ENCODE measurements at regions not wholly inside any gene's neighbourhood (a gene's known extent, or its start where the extent isn't known, plus 50 kb on each side); places are given as distances from the start of the nearest gene placed in this dataset.
"Not testable (repeated sequence)": the region's sequence is repeated elsewhere in the genome, so short reads cannot be mapped to it uniquely, and the experiment has no call there.

DNA sequence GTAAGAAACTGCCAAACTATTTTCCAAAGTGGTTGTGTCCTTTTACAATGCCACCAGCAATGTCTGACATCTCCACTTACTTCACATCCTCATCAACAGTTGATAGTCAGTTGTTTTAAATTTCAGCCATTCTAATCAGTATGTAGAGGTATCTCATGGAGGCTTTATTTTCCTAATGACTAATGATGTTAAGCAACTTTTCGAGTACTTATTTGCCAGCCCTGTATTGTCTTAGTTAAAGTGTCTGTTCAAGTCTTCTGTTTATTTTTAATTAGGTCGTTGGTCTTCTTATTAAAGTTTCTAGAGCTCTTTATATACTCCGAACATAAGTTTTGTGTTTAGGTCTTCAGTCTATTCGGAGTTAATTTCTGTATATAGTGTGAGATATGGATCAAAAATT is 54.9 kb upstream of the NBPF12 start:
- 85 to 86% methylated on average over 4 of the region's 4 CpGs for WGBS, 2 donors

DNA sequence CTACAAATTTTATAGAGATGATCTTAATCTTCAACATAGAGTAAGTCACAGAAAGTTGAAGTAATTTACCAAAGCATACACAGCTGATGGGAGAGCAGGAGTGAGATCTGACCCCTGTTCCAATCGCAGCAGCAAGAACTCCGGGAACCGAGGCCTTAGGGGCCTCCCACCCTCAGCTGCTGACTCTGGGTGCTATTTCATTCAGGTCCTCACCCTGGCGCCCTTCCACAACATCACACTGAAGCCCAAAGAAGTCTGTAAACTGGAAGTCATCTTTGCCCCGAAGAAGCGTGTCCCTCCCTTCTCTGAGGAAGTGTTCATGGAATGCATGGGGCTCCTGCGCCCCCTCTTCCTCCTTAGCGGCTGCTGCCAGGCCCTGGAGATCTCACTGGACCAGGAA is 57.0 kb upstream of the NBPF12 start:
- WGBS, 2 donors = 48 to 93% methylated on average over 3 to 5 of the region's 8 CpGs
- H3K4me3 ChIP-seq; H3K4me1 ChIP-seq; intact Hi-C loops (cut with DNase I); ATAC-seq; H3K27me3 ChIP-seq; DNase-seq; H3K9me3 ChIP-seq; H3K36me3 ChIP-seq; H3K27ac ChIP-seq: not testable (repeated sequence)

More for the DNA sequence above, 54.9 kb upstream of the NBPF12 start:
- intact Hi-C loops (cut with DNase I); H3K36me3 ChIP-seq; DNase-seq; H3K4me1 ChIP-seq; H3K4me3 ChIP-seq; H3K27ac ChIP-seq; ATAC-seq; H3K27me3 ChIP-seq; H3K9me3 ChIP-seq: not testable (repeated sequence)

DNA sequence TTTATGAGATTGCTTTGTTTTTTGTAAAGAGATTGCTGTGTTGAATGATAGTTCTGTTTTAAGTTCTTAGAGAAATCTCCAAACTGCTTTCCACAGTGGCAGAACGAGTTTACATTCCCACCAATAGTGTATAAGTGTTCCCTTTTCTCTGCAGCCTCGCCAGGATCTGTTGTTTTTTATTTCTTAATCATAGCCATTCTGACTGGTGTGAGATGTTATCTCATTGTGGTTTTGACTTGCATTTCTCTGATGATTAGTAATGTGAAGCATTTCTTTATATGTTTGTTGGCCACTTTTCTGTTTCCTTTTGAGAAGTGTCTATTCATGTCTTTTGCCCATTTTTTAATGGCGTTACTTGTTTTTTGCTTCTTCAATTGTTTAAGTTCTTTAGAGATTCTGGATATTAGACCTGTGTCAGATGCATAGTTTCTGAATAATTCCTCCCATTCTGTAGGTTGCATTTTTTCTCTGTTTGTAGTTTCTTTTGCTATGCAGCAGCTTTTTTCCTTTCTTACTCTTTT is 74.3 kb upstream of the NBPF12 start:
- H3K9me3 ChIP-seq; DNase-seq; intact Hi-C loops (cut with DNase I); H3K27me3 ChIP-seq; H3K36me3 ChIP-seq; H3K4me3 ChIP-seq; ATAC-seq; H3K27ac ChIP-seq; H3K4me1 ChIP-seq: not testable (repeated sequence)
- 69% methylated on average over 3 of the region's 3 CpGs for WGBS, 2 donors

DNA sequence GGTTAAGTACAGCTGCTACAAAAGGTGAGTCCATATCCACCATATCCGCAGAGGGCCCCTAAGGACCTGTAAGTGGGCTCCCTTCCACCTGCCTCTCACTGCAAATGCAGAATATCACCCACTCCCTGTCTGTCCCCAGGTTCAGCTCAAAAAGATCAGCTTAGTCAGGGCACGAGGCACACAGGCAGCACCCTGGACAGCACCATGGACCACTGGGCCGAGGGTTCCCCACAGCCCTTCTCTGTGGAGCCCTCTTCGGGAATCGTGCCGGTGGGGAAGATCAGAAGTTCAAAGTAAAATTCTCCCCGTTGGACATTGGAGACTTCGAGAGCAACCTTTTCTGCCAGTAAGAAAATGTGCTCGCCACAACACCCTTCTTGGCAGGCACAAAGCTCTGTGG is 85.0 kb upstream of the NBPF12 start:
- H3K27ac ChIP-seq; ATAC-seq; H3K27me3 ChIP-seq; H3K9me3 ChIP-seq; intact Hi-C loops (cut with DNase I); H3K4me1 ChIP-seq; H3K4me3 ChIP-seq; DNase-seq; H3K36me3 ChIP-seq: not testable (repeated sequence)
- WGBS, 2 donors = 41 to 50% methylated on average over 7 of the region's 9 CpGs

DNA sequence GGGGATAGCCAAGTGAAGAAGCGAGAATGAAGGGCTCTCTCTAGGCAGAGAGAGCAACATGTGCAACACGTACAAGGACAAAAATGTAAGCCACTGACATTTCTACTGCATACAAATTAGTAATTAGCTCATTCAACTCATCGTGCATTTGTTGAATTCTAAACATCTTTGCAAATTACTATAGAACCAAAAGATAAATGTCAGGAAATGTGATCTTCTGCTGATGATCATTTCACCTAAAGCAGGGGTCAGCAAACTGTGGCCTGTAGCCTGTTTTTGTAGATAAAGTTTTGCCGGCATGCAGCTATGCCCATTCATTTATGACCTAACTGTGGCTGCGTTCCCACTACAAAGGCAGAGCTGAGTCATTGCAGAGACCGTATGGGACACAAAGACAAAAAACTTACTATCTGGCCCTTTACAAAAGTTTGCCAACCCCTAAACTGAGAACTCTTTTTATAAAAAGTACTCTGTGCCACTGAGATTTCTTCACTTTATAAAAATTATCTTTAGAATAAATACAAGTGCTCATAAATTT is 87.7 kb upstream of the NBPF12 start:
- ATAC-seq; intact Hi-C loops (cut with DNase I); H3K4me1 ChIP-seq; H3K27ac ChIP-seq; H3K36me3 ChIP-seq; H3K27me3 ChIP-seq; H3K9me3 ChIP-seq; H3K4me3 ChIP-seq; DNase-seq: not testable (repeated sequence)
- WGBS, 2 donors = 43 to 51% methylated on average over 6 of the region's 6 CpGs

DNA sequence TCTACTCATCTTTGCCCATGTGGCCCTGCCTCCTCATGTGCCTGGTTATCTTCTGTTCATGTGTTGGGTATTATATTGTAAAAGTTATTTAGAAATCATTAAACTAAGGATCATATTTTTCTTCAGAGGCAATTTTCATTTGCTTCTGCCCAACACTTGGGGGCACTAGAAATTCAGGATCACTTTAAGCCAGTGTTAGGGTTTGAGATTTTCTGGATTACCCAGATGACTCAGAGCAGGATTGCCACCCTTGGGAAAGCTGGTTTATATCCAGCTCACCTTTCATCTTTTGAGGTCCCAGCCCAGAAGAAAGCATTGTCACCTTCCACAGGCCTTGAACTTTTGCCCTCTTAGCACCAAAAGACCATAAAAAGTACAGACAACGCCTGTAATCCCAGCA is 99.4 kb upstream of the NBPF12 start:
- WGBS, 2 donors = no CpG with 5 or more reads among the region's 1 CpG
- H3K4me3 ChIP-seq; intact Hi-C loops (cut with DNase I); H3K27me3 ChIP-seq; H3K27ac ChIP-seq; H3K36me3 ChIP-seq; H3K9me3 ChIP-seq; ATAC-seq; H3K4me1 ChIP-seq; DNase-seq: not testable (repeated sequence)

DNA sequence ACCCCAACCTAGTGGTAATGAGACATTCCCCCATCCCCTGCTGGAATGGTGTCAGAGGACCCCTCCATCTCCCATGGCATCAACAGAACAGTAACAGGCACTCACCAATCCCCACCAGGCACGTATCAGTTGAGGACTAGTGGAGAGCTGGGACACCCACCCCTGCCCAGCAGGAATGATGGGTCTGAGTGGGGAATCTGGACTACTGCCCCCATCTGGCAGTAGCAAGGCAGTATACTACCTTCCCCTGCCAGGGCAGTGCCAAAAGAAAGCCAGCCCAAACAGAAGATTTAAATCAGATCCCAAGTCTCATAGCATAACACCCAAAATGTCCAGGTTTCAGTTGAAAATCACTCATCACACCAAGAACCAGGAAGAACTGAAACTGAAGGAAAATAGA is 111.2 kb upstream of the NBPF12 start:
- H3K4me3 ChIP-seq; DNase-seq; H3K27me3 ChIP-seq; H3K4me1 ChIP-seq; H3K9me3 ChIP-seq; ATAC-seq; H3K27ac ChIP-seq; H3K36me3 ChIP-seq; intact Hi-C loops (cut with DNase I): not testable (repeated sequence)
- no CpG with 5 or more reads among the region's 1 CpG for WGBS, 2 donors

DNA sequence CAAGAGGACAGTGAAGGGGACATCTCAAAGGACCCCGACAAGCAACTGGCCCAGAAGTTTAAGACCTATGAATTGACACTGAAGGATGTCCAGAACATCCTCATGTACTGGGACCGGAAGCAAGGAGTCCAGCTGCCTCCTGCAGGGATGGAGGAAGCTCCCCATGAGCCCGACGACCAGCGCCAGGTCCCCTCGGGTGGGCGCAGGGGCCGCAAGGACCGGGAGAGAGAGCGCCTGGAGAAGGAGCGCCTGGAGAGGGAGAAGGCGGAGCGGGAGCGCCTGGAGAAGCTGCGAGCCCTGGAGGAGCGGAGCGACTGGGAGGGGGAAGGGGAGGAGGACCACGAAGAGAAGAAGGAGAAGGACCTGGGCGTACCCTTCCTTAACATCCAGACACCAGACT is 143.9 kb upstream of the NBPF12 start:
- H3K4me3 ChIP-seq; H3K27me3 ChIP-seq; H3K9me3 ChIP-seq; intact Hi-C loops (cut with DNase I); H3K4me1 ChIP-seq; H3K27ac ChIP-seq; DNase-seq; ATAC-seq; H3K36me3 ChIP-seq: not testable (repeated sequence)
- WGBS, 2 donors = 92% methylated on average over 19 of the region's 19 CpGs

DNA sequence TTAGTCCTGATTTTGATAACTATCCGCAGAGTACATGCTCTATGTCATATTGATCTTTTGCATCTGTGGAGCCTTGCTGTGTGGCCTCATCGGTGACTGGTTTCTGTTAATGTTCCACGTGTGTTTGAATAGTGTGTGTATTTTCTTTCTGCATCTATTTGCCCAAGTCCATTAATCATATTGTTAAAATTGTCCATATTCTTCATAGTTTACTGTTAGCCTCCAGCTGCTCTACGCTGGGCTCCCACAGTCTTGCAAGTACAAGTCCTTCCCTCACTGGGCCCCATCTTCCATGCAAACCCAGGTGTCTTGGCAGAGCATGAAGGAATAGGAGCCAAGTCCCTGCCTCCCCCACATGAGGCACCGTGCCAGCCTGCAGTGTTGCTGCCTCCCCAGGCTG is 145.4 kb upstream of the NBPF12 start:
- intact Hi-C loops (cut with DNase I); H3K9me3 ChIP-seq; H3K4me3 ChIP-seq; H3K36me3 ChIP-seq; H3K4me1 ChIP-seq; H3K27ac ChIP-seq; H3K27me3 ChIP-seq: not testable (repeated sequence)
- ATAC-seq (peak in 2 of 8 donors; percentile 46 to 57), DNase-seq (peak in 1 of 2 donors; percentile 11)
- WGBS, 2 donors = 61 to 68% methylated on average over 5 of the region's 5 CpGs

DNA sequence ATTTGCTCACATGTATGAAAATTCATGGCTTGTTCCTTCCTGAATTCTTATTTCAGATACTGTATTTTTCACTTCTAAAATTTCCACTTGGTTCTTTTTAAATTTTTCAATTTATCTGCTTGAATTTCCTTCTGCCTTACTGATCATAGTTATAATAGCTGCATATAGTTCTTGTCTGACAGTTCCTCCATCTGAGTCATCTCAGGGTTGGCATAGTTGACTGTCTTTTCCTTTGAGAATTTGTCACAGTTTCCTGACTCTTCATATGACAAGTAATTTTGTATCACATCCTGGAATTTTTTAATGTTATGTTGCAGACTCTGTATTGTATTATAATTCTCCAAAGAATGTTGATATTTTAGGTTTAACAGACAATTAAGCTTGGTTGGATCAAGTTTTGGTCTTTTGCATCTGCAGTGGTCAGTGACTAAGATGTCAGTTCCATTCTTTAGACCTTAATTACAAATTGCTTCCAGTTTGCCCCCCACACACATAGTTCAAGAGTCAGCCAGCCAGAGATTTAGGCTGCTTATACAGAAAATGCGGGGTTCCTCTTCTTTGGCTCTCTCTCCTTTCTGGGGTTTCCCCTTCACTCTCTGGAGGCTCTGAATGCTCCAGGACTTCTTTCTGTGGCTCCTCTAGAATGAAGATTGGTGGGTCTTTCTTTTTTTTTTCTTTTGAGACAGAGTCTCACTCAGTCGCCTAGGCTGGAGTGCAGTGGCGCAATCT is 153.7 kb upstream of the NBPF12 start:
- H3K9me3 ChIP-seq; H3K27ac ChIP-seq; DNase-seq; ATAC-seq; H3K4me1 ChIP-seq; H3K36me3 ChIP-seq; H3K27me3 ChIP-seq; H3K4me3 ChIP-seq; intact Hi-C loops (cut with DNase I): not testable (repeated sequence)
- 92 to 93% methylated on average over 1 of the region's 3 CpGs for WGBS, 2 donors

DNA sequence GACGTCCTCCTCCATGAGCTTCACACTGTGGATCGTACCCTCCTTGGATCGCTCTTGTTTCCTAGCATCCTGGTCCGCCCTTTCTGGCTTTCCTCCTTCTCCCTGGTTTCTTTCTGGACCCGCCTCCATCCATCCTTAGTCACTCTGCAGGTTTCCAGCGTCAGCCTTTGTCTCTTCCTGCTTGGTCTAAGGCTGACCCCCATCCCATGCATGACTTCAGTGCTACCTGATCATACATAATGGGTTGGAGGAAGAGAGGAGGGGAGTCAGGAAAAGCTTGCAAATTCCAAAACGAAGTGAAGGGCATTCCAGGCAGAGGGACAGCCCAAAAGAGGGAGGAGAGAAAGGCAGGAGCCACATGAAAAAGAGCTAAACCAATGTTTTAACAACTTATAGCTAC is 156.9 kb upstream of the NBPF12 start:
- intact Hi-C loops (cut with DNase I); H3K27ac ChIP-seq; H3K4me1 ChIP-seq; H3K27me3 ChIP-seq; H3K4me3 ChIP-seq; DNase-seq; H3K36me3 ChIP-seq; H3K9me3 ChIP-seq; ATAC-seq: not testable (repeated sequence)
- WGBS, 2 donors = 78 to 82% methylated on average over 7 of the region's 7 CpGs
